Psoas muscle (tissue), 7 donors: ENCODE measurements at regions not wholly inside any gene's neighbourhood (a gene's known extent, or its start where the extent isn't known, plus 50 kb on each side); places are given as distances from the start of the nearest gene placed in this dataset.

ENCODE experiments used
- ATAC-seq, 4 donors: fragments of 200-7000 bp; cut with Tn5 transposase; one replicate each; pipeline ENCODE4 v1.9.1; 2020; ENCODE audit warnings: moderate library complexity in 3 of 4, mild to moderate bottlenecking in 2 of 4
- DNase-seq, 2 donors: peaks; one replicate each; pipeline ENCODE4 v3.0.0-alpha.2; 2020
- H3K27ac ChIP-seq: fragments of 200-600 bp; one replicate; pipeline ENCODE4 v1.8.0; 2022
- H3K27me3 ChIP-seq, 3 donors: fragments of 200-600 bp in 1 of 3; one replicate each; pipeline versions ENCODE4 v1.6.1 to v1.8.0; 2013 to 2022; ENCODE audit warnings: low read length in 2 of 3, mild to moderate bottlenecking in 2 of 3, moderate library complexity in 1 of 3; ENCODE audit not compliant: insufficient read depth in 3 of 3
- H3K36me3 ChIP-seq, 2 donors: fragments of 200-600 bp in 1 of 2; one replicate each; pipeline versions ENCODE4 v1.6.1 to v1.8.0; 2013 to 2022; ENCODE audit warnings: low read depth in 1 of 2, mild to moderate bottlenecking in 1 of 2, moderate library complexity in 1 of 2; ENCODE audit not compliant: insufficient read depth in 1 of 2
- H3K4me1 ChIP-seq: fragments of 200-600 bp; one replicate; pipeline ENCODE4 v1.8.0; 2022
- H3K4me3 ChIP-seq: fragments of 200-600 bp; one replicate; pipeline ENCODE4 v1.8.0; 2022; ENCODE audit warnings: mild to moderate bottlenecking
- H3K9me3 ChIP-seq: fragments of 200-600 bp; one replicate; pipeline ENCODE4 v1.8.0; 2022
- WGBS, 3 donors: extraction: QIAGEN DNeasy Blood & Tissue Kit; methylation state at CpG; one replicate each; pipeline versions ENCODE4 v1.1.6 to v1.1.7; 2013; 5-methylcytosine and 5-hydroxymethylcytosine counted together
- intact Hi-C, 2 donors: fragments of 100-400 bp; cut with DNase I; formaldehyde crosslinking; loops; one replicate each; pipeline versions ENCODE4 v1.11.0 to v1.14.2; 2022
- TF ChIP-seq, protein P1 (sequence below): fragments of 200-600 bp; IDR thresholded peaks from one replicate; pipeline ENCODE4 v1.8.0; 2022; ENCODE audit warnings: antibody characterized with exemption
- donor health status: healthy with polysubstance abuse.
- donor health status: DM: no; HTN: no; CAD: no; lungs with moderate emphysema.
- donor health status: Bipolar disorder and iron deficiency.
- donor health status: healthy.
- donor health status: DM: yes; HTN: yes; CAD: no.
- donor health status: DM: no; HTN: no; CAD: no.
- donor health status: DM: yes; HTN: yes; CAD: no.

GRCh38 chr12:40505327-40505726 lies 186.9 kb upstream of the CNTN1 start:
- no peaks in the 10 kb centered on the region for H3K36me3 ChIP-seq
- H3K4me1 ChIP-seq: no peaks in the 10 kb centered on the region
- WGBS, 3 donors: 29 to 33% (median 30%) methylated on average over 1 of the region's 1 CpG
- H3K4me3 ChIP-seq: no peak overlapping the region
- TF ChIP-seq, protein P1, sequence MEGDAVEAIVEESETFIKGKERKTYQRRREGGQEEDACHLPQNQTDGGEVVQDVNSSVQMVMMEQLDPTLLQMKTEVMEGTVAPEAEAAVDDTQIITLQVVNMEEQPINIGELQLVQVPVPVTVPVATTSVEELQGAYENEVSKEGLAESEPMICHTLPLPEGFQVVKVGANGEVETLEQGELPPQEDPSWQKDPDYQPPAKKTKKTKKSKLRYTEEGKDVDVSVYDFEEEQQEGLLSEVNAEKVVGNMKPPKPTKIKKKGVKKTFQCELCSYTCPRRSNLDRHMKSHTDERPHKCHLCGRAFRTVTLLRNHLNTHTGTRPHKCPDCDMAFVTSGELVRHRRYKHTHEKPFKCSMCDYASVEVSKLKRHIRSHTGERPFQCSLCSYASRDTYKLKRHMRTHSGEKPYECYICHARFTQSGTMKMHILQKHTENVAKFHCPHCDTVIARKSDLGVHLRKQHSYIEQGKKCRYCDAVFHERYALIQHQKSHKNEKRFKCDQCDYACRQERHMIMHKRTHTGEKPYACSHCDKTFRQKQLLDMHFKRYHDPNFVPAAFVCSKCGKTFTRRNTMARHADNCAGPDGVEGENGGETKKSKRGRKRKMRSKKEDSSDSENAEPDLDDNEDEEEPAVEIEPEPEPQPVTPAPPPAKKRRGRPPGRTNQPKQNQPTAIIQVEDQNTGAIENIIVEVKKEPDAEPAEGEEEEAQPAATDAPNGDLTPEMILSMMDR: no peak
- intact Hi-C loops: no loop called here
- no peak for DNase-seq
- ATAC-seq: no peak
- H3K27me3 ChIP-seq: no peaks in the 10 kb centered on the region
- no peak overlapping the region for H3K27ac ChIP-seq
- H3K9me3 ChIP-seq: no peaks in the 10 kb centered on the region

DNA sequence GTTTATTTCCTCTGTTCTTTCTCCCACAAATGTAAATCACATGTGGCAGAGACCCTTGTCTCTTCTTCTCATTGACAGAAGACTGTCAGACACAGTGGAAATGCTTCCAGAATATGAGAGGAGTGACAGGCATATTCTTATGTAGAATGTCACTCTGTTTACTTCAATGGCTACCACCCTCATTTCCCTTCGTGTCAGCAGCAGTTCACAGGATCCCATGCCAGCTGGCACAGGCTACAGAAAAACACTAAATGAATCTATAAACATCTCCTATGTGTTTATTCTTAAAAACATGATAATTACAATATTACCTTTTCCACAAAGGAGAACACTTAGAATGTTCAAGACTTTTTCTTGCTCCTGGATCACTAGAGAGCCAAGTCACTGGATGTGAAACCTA lies 183.8 kb upstream of the CNTN1 start:
- H3K4me1 ChIP-seq: no peaks in the 10 kb centered on the region

GRCh38 chr12:40511341-40511740 lies 180.9 kb upstream of the CNTN1 start:
- TF ChIP-seq, protein P1: no peak
- no peaks in the 10 kb centered on the region for H3K36me3 ChIP-seq
- ATAC-seq: no peak

More for the DNA sequence above, 183.8 kb upstream of the CNTN1 start:
- DNase-seq: no peak
- no peak for ATAC-seq
- Histone ChIP-seq H3K4me3 (no peak overlapping the region), H3K36me3 (no peaks in the 10 kb centered on the region), H3K27ac (no peak overlapping the region), H3K9me3 (no peaks in the 10 kb centered on the region), H3K27me3 (no peaks in the 10 kb centered on the region)
- intact Hi-C loops: no loop called here
- TF ChIP-seq, protein P1: no peak
- 14% methylated on average over 1 of the region's 1 CpG for WGBS, 3 donors

DNA sequence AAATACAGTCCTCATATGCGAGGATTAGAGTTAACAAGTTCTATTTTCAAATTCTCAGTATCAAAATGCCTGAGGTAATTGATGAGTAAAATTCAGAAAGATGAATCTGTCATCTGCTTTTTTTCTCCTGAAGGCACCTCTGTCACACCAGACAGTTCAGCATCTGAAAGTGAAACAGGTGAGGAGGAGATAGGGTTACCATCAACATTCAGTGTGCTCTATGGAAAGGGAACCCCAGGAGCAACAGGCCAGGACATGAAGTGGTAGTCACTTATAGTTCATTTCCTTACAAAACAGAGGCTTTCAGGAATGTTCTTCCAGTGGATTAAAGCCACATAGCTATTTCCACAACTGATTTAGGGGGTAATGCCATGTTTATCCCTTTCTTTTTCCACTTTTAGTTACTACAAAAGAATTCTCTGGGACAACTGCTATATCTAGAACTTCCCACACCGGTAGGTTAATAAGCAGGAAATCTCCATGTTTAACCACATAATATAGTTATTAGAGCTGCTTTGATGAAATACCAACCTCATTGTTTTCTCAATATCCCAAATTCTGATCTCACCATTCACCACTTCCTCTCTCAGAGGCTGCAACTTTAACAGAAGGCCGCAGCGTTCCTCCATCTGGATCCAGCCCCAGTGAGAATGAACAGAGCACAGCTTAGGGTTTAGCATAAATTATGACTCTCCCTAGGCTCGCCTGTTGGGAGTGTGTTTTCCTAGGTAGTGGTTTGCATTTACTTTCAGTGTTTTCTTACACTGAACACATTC lies 177.0 kb upstream of the CNTN1 start:
- ATAC-seq (no peak), DNase-seq (no peak)
- TF ChIP-seq, protein P1: no peak
- Histone ChIP-seq H3K4me1 (no peaks in the 10 kb centered on the region), H3K27ac (no peak overlapping the region), H3K27me3 (no peaks in the 10 kb centered on the region), H3K9me3 (no peaks in the 10 kb centered on the region), H3K4me3 (no peak overlapping the region), H3K36me3 (no peaks in the 10 kb centered on the region)
- WGBS, 3 donors: 21 to 23% (median 21%) methylated on average over 5 of the region's 5 CpGs
- intact Hi-C loops: no loop called here

More at GRCh38 chr12:40511341-40511740, 180.9 kb upstream of the CNTN1 start:
- intact Hi-C loops: no loop called here
- Histone ChIP-seq H3K27me3 (no peaks in the 10 kb centered on the region), H3K4me3 (no peak overlapping the region), H3K27ac (no peak overlapping the region), H3K9me3 (no peaks in the 10 kb centered on the region), H3K4me1 (no peaks in the 10 kb centered on the region)
- no peak for DNase-seq
- WGBS, 3 donors: 65 to 77% (median 75%) methylated on average over 5 of the region's 5 CpGs

- Histone ChIP-seq H3K4me3 (no peak overlapping the region), H3K4me1 (no peaks in the 10 kb centered on the region), H3K36me3 (no peaks in the 10 kb centered on the region), H3K27me3 (no peaks in the 10 kb centered on the region), H3K9me3 (no peaks in the 10 kb centered on the region), H3K27ac (no peak overlapping the region)
- ATAC-seq (no peak), DNase-seq (no peak)
- 88 to 92% (median 91%) methylated on average over 3 of the region's 3 CpGs for WGBS, 3 donors
- intact Hi-C loops: no loop called here
- TF ChIP-seq, protein P1: no peak
Observed at GRCh38 chr12:40522837-40523236, 169.4 kb upstream of the CNTN1 start.
